ENCODE measurements at regions not wholly inside any gene's neighbourhood (a gene's known extent, or its start where the extent isn't known, plus 50 kb on each side); places are given as distances from the start of the nearest gene placed in this dataset.

DNA sequence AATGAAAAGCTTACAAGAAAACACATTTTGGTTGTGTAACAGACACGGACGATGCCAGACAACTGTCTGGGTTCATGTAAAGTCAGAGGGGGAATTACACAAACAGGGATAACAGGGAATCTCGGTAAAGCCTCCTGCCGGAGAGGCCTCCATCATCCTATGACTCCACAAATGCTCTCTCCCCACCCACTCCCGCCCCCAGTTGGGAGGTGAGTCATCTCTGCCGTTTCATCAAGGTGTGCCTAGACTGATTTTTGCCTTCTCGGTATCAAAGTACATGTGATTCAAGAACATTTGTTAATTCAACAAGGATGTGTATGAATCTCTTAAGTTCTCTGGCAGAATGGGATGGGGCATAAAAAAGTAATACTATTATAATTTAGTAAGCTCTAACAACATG lies 304.9 kb upstream of the PRDM1 start:
- Histone ChIP-seq H3K4me3 (ENCODE audit: low read length) (no peak overlapping the region), H3K36me3 (ENCODE audit: insufficient read depth, low read length) (no peaks in the 10 kb centered on the region), H3K9ac (ENCODE audit: low read depth, low read length) (no peak overlapping the region), H3K4me2 (ENCODE audit: low read length) (no peak overlapping the region), H3K4me1 (ENCODE audit: control insufficient read depth, insufficient read depth, low read length) (no peaks in the 10 kb centered on the region), H3K9me3 (replicated peaks; ENCODE audit: low read length) (no peaks in the 10 kb centered on the region), H3K27me3 (ENCODE audit: control insufficient read depth, insufficient read depth, low read length) (no peaks in the 10 kb centered on the region)

DNA sequence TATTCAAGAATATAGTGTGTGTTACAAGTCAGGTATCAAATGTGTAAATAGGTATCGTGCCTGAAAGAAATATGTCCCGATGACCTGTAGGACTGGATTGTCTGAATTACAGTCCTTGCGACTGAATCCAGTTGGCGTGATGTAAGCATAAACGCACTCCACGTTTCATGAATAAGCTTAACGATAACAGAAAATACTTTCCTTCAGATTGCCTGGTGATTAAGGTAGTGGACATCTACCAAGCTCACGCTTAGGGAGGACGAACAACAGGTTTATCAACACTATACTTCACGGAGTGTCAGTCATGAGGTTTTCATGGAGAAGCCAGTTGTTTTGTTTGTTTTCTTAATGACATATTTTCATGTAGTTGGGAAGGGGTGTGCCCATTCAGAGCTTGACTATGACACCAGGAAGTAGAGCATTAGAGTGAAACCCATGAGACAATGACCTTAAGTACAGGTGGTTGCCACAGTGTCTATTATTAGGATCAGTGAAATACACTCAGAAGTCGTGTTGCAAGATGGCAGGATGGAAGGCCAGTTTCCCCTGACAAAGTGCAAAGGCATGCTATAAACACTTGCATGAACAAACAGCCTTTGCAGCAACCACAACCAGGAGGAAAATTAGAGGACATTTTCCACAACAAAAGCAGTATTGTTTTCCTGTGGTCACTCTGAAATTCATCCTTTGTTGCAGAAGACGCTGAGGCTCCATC lies 305.8 kb upstream of the PRDM1 start:
- H3K9me3 ChIP-seq (replicated peaks; ENCODE audit: low read length): no peaks in the 10 kb centered on the region
- H3K36me3 ChIP-seq (ENCODE audit: insufficient read depth, low read length): no peaks in the 10 kb centered on the region
- no peak overlapping the region for H3K4me3 ChIP-seq (ENCODE audit: low read length)
- no peak overlapping the region for H3K4me2 ChIP-seq (ENCODE audit: low read length)
- no peaks in the 10 kb centered on the region for H3K27me3 ChIP-seq (ENCODE audit: control insufficient read depth, insufficient read depth, low read length)
- H3K4me1 ChIP-seq (ENCODE audit: control insufficient read depth, insufficient read depth, low read length): no peaks in the 10 kb centered on the region
- no peak overlapping the region for H3K9ac ChIP-seq (ENCODE audit: low read depth, low read length)

DNA sequence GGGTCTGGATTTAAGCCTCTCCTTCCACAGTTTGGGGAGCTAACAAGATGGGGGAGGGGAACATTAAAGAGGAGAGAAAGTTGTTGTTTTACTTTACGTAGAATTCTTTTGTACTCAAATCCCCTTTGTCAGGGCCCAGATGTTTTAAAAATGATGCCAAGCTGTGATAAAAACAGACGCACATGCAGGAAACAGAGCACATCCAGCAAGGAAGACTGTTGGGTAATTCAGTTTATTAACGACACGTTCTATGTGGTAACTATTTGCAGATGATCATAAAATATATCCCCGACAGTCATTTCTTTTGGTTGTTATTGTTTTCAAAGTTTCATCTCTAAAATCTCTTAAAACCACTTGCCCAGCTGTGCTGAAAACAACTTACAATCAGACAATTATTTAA lies 307.0 kb upstream of the PRDM1 start:
- Histone ChIP-seq H3K4me3 (ENCODE audit: low read length) (no peak overlapping the region), H3K36me3 (ENCODE audit: insufficient read depth, low read length) (no peaks in the 10 kb centered on the region), H3K4me2 (ENCODE audit: low read length) (no peak overlapping the region), H3K4me1 (ENCODE audit: control insufficient read depth, insufficient read depth, low read length) (no peaks in the 10 kb centered on the region), H3K9me3 (replicated peaks; ENCODE audit: low read length) (no peaks in the 10 kb centered on the region), H3K9ac (ENCODE audit: low read depth, low read length) (no peak overlapping the region), H3K27me3 (ENCODE audit: control insufficient read depth, insufficient read depth, low read length) (no peaks in the 10 kb centered on the region)

DNA sequence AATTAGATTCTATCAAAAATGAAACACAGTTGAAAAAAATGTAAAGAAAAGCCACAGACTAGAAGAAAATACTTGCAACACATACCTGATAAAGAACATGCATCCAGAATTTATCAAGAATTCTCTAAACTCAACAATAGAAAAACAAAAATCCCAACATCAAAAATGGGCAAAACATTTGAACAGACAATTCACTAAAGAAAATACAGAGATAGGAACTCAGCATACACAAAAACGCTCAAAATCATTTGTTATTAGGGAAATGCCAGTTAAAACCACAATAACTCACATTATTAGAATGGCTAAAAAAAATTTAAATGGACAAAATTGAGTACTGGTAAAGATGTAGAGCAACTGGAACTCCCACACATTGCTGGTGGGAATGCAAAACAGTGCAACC lies 311.0 kb upstream of the PRDM1 start:
- H3K4me3 ChIP-seq (ENCODE audit: low read length): no peak overlapping the region
- no peak overlapping the region for H3K4me2 ChIP-seq (ENCODE audit: low read length)
- no peaks in the 10 kb centered on the region for H3K36me3 ChIP-seq (ENCODE audit: insufficient read depth, low read length)
- H3K9ac ChIP-seq (ENCODE audit: low read depth, low read length): no peak overlapping the region
- no peaks in the 10 kb centered on the region for H3K4me1 ChIP-seq (ENCODE audit: control insufficient read depth, insufficient read depth, low read length)
- H3K27me3 ChIP-seq (ENCODE audit: control insufficient read depth, insufficient read depth, low read length): no peaks in the 10 kb centered on the region
- no peaks in the 10 kb centered on the region for H3K9me3 ChIP-seq (replicated peaks; ENCODE audit: low read length)

DNA sequence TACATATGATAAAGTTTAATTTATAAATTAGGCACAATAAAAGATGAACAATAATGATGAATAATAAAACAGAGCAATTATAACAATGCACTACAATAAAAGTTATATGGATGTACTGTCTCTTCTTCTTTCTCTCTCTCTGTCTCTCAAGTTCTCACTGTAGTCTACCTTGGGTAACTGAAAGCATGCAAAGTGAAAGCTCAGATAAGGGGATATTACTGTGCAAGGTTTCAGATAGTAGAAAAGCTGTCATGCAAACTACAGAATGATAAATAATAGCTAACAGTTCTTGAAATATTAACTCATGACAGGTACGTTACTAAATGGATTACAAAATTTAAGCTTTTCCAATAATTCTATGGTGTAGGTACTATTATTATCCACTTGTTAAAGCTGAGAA lies 311.9 kb upstream of the PRDM1 start:
- Histone ChIP-seq H3K4me1 (ENCODE audit: control insufficient read depth, insufficient read depth, low read length) (no peaks in the 10 kb centered on the region), H3K36me3 (ENCODE audit: insufficient read depth, low read length) (no peaks in the 10 kb centered on the region), H3K27me3 (ENCODE audit: control insufficient read depth, insufficient read depth, low read length) (no peaks in the 10 kb centered on the region), H3K4me2 (ENCODE audit: low read length) (no peak overlapping the region), H3K4me3 (ENCODE audit: low read length) (no peak overlapping the region), H3K9ac (ENCODE audit: low read depth, low read length) (no peak overlapping the region), H3K9me3 (replicated peaks; ENCODE audit: low read length) (no peaks in the 10 kb centered on the region)

DNA sequence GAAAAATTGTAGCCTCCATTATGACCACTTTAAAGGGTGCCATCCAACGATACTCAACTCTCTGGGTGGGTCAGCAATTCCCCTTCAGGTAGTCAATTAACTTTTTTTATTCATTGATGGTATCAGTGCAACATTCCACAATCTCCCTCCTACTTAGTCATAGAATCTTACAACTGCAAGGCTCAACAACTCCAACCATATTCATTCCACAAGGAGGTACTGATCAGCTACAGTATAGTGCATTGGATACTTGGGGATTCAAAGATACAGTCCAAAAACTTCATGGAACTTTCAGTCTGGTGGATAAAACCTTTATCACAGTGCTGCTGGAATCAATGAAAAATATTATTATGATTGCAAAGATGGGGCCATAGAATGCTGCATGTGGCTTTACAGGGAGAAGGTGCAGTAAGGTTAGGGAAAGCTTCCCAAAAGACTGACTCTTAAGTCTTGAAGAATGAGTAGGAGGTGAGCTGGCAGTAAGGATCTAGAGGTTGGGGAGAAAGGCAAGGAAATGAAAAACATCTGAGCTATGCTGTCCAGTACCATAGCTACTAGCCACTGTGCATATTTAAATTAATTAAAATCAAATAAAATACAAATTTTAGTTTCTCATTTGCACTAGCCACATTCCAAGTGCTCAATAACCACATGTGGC lies 314.7 kb upstream of the PRDM1 start:
- no peaks in the 10 kb centered on the region for H3K36me3 ChIP-seq (ENCODE audit: insufficient read depth, low read length)
- H3K9me3 ChIP-seq (replicated peaks; ENCODE audit: low read length): no peaks in the 10 kb centered on the region
- no peak overlapping the region for H3K4me3 ChIP-seq (ENCODE audit: low read length)
- no peaks in the 10 kb centered on the region for H3K4me1 ChIP-seq (ENCODE audit: control insufficient read depth, insufficient read depth, low read length)
- H3K27me3 ChIP-seq (ENCODE audit: control insufficient read depth, insufficient read depth, low read length): no peaks in the 10 kb centered on the region
- H3K4me2 ChIP-seq (ENCODE audit: low read length): no peak overlapping the region
- H3K9ac ChIP-seq (ENCODE audit: low read depth, low read length): no peak overlapping the region

DNA sequence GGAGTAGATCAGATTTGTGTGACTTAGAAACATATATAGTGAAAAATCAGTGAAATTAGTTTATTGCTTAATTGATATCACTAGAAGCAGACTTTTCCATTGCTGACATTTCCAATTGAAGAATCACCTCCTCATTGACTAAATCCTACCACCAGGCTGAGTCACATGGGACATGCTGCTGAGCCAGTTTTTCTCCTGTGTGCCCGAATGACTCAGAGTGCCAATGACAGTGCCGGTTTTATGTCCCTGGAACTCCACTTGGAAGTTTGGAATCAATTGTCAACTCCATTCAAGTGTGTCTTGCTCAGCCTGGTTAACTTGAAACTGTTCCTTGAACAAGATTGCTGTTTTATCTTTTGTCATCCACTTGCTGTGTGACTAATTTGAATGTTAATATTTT lies 316.1 kb upstream of the PRDM1 start:
- H3K9ac ChIP-seq (ENCODE audit: low read depth, low read length): no peak overlapping the region
- H3K9me3 ChIP-seq (replicated peaks; ENCODE audit: low read length): no peaks in the 10 kb centered on the region

DNA sequence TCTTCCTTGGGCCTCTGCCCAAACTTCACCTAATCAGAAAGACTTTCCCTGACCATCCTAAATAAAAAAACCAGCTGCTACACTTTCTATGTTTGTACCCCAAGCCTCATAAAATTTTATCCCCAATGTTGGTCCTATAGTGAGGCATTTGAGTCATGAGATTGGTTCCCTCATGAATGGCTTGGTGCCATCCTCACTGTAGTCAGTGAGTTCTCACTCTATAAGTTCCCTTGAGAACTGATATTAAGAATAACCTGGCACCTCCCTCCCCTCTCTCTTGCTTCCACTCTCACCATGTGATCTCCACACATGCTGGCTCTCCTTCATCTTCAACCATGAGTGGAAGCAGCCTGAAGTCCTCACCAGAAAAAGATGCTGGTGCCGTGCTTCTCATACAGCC lies 316.9 kb upstream of the PRDM1 start:
- Histone ChIP-seq H3K4me2 (ENCODE audit: low read length) (no peak overlapping the region), H3K9me3 (replicated peaks; ENCODE audit: low read length) (no peaks in the 10 kb centered on the region), H3K27me3 (ENCODE audit: control insufficient read depth, insufficient read depth, low read length) (no peaks in the 10 kb centered on the region), H3K4me1 (ENCODE audit: control insufficient read depth, insufficient read depth, low read length) (no peaks in the 10 kb centered on the region), H3K9ac (ENCODE audit: low read depth, low read length) (no peak overlapping the region), H3K36me3 (ENCODE audit: insufficient read depth, low read length) (no peaks in the 10 kb centered on the region), H3K4me3 (ENCODE audit: low read length) (no peak overlapping the region)

More for the DNA sequence above, 316.1 kb upstream of the PRDM1 start:
- H3K4me2 ChIP-seq (ENCODE audit: low read length): no peak overlapping the region
- no peaks in the 10 kb centered on the region for H3K4me1 ChIP-seq (ENCODE audit: control insufficient read depth, insufficient read depth, low read length)
- H3K36me3 ChIP-seq (ENCODE audit: insufficient read depth, low read length): no peaks in the 10 kb centered on the region
- no peak overlapping the region for H3K4me3 ChIP-seq (ENCODE audit: low read length)
- no peaks in the 10 kb centered on the region for H3K27me3 ChIP-seq (ENCODE audit: control insufficient read depth, insufficient read depth, low read length)

DNA sequence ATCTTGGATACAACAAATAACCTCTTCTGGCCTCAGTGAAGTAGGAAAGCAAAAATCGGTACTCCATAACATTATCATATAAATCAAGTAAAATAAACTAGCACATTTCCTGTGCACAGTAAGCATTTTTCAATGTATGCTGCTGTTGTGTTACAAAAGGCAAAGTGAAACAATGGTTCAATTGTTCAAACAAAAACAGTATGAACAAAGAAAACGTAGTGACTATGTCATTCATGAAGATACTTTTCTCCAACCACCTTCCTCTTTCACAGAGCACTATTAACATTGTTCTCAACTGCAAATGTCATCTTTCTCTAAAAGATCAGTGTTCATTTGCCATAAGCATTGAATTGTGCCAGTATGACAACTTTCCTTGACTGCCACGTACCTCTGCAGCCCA lies 318.6 kb upstream of the PRDM1 start:
- Histone ChIP-seq H3K9ac (ENCODE audit: low read depth, low read length) (no peak overlapping the region), H3K36me3 (ENCODE audit: insufficient read depth, low read length) (no peaks in the 10 kb centered on the region), H3K9me3 (replicated peaks; ENCODE audit: low read length) (no peaks in the 10 kb centered on the region), H3K4me3 (ENCODE audit: low read length) (no peak overlapping the region), H3K4me1 (ENCODE audit: control insufficient read depth, insufficient read depth, low read length) (peaks cover 10% of the 10 kb centered on the region), H3K4me2 (ENCODE audit: low read length) (no peak overlapping the region), H3K27me3 (ENCODE audit: control insufficient read depth, insufficient read depth, low read length) (no peaks in the 10 kb centered on the region)

DNA sequence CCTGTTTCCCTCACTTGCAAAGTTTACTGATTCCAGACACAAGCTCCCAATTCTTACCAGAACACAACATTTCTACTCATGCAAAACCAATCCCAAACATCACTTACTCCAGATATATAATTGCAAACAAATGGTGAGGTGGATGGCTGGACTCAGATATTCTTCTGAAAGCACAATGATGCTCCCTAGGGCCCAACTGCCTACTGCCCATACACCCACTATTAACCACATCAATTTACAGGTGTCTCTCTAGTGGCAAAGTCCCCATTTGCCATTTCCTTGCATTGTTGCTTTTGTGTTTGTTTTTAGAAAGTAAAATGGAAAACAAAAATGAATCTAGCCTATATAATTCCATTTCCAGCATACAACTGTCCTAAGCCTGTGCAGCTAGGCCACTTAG lies 320.9 kb upstream of the PRDM1 start:
- H3K9ac ChIP-seq (ENCODE audit: low read depth, low read length): no peak overlapping the region
- H3K27me3 ChIP-seq (ENCODE audit: control insufficient read depth, insufficient read depth, low read length): no peaks in the 10 kb centered on the region
- H3K4me3 ChIP-seq (ENCODE audit: low read length): no peak overlapping the region
- H3K4me1 ChIP-seq (ENCODE audit: control insufficient read depth, insufficient read depth, low read length): peaks cover 12% of the 10 kb centered on the region
- H3K36me3 ChIP-seq (ENCODE audit: insufficient read depth, low read length): no peaks in the 10 kb centered on the region
- no peaks in the 10 kb centered on the region for H3K9me3 ChIP-seq (replicated peaks; ENCODE audit: low read length)
- H3K4me2 ChIP-seq (ENCODE audit: low read length): no peak overlapping the region

DNA sequence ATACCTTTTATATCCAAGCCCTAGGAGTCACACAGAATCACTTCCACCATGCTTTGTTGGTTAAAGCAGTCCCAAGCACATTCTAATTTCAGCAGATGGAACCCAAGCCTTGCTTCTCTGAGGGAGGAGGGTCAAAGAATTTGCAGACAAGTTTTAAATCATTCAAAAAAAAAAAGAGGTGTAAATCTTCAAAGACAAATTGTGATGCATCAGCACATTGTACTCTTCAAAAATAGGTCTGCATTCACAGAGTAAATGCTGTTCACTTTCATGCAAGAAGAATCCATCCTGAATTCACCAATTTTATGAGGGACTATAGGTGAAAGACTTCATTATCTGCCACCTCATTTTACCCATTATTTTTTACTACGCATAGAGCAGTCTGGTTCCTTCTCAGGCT lies 321.8 kb upstream of the PRDM1 start:
- Histone ChIP-seq H3K9me3 (replicated peaks; ENCODE audit: low read length) (no peaks in the 10 kb centered on the region), H3K27me3 (ENCODE audit: control insufficient read depth, insufficient read depth, low read length) (no peaks in the 10 kb centered on the region), H3K4me2 (ENCODE audit: low read length) (no peak overlapping the region), H3K9ac (ENCODE audit: low read depth, low read length) (no peak overlapping the region), H3K4me3 (ENCODE audit: low read length) (no peak overlapping the region), H3K4me1 (ENCODE audit: control insufficient read depth, insufficient read depth, low read length) (peaks cover 21% of the 10 kb centered on the region), H3K36me3 (ENCODE audit: insufficient read depth, low read length) (no peaks in the 10 kb centered on the region)

DNA sequence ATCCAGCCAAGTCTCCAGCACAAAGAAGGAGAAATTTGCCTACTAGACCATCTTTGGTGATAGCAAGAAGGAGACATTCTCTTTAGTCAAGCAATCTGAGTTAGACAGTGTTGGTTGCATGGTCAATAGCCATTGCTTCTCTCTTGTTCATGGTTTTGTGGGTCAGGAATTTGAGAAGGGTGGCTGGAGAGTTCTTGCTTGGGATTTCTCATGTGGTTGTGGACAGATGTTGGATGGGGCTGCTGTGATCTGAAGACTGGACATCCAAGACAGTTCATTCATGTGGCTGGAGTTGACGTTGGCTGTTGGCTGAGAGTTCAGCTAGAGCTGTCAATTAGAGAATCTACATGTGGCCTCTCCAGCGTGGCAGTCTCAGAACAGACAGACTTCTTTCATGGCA lies 322.3 kb upstream of the PRDM1 start:
- Histone ChIP-seq H3K36me3 (ENCODE audit: insufficient read depth, low read length) (no peaks in the 10 kb centered on the region), H3K4me1 (ENCODE audit: control insufficient read depth, insufficient read depth, low read length) (peaks cover 22% of the 10 kb centered on the region), H3K9ac (ENCODE audit: low read depth, low read length) (no peak overlapping the region)

More for the DNA sequence above, 322.3 kb upstream of the PRDM1 start:
- H3K9me3 ChIP-seq (replicated peaks; ENCODE audit: low read length): no peaks in the 10 kb centered on the region
- H3K27me3 ChIP-seq (ENCODE audit: control insufficient read depth, insufficient read depth, low read length): no peaks in the 10 kb centered on the region
- H3K4me2 ChIP-seq (ENCODE audit: low read length): no peak overlapping the region
- H3K4me3 ChIP-seq (ENCODE audit: low read length): no peak overlapping the region

All from skeletal muscle satellite cell (primary cell).